ENCODE measurements at regions not wholly inside any gene's neighbourhood (a gene's known extent, or its start where the extent isn't known, plus 50 kb on each side); places are given as distances from the start of the nearest gene placed in this dataset.

DNA sequence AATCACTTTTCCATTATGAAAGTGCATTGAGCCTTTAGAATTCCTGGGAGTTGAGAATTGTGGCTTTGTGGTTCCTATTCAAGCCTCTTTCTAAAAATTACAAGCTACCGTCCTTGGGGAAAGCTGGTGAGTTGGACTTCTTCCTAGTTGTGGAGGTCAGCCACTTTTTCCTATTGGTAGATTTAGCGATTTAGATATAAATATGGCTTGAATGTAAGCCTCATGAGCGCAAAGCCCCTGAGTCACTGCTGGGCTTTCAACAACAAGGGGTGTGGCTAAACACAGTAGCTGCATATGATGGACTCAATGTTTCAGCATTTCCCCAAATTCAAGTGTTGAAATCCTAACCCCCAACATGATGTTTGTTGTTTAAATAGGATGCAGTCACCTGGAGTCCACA, 150.0 kb upstream of the IGFBP3 start:
- TF ChIP-seq EZH2 (IDR thresholded peaks at IDR 0.05) (no peak), POLR2AphosphoS5 (IDR thresholded peaks at IDR 0.05; ENCODE audit: borderline replicate concordance, low read depth, low read length) (no peak)

All from SK-N-MC (cell line).